ENCODE measurements at regions not wholly inside any gene's neighbourhood (a gene's known extent, or its start where the extent isn't known, plus 50 kb on each side); places are given as distances from the start of the nearest gene placed in this dataset.

- TF ChIP-seq, protein P1, sequence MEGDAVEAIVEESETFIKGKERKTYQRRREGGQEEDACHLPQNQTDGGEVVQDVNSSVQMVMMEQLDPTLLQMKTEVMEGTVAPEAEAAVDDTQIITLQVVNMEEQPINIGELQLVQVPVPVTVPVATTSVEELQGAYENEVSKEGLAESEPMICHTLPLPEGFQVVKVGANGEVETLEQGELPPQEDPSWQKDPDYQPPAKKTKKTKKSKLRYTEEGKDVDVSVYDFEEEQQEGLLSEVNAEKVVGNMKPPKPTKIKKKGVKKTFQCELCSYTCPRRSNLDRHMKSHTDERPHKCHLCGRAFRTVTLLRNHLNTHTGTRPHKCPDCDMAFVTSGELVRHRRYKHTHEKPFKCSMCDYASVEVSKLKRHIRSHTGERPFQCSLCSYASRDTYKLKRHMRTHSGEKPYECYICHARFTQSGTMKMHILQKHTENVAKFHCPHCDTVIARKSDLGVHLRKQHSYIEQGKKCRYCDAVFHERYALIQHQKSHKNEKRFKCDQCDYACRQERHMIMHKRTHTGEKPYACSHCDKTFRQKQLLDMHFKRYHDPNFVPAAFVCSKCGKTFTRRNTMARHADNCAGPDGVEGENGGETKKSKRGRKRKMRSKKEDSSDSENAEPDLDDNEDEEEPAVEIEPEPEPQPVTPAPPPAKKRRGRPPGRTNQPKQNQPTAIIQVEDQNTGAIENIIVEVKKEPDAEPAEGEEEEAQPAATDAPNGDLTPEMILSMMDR (IDR thresholded peaks at IDR 0.05), result no peak
- no peak for TF ChIP-seq POLR2A (IDR thresholded peaks at IDR 0.05)
Measured at GRCh38 chr20:55792049-55792448, 213.3 kb downstream of the CBLN4 start.
